B cell (primary cell): ENCODE measurements at regions not wholly inside any gene's neighbourhood (a gene's known extent, or its start where the extent isn't known, plus 50 kb on each side); places are given as distances from the start of the nearest gene placed in this dataset.

Source experiments
- CTCF ChIP-seq: fragments of 200-600 bp; IDR thresholded peaks from one replicate; pipeline ENCODE4 v1.8.0; 2022; ENCODE audit warnings: antibody characterized with exemption, mild to moderate bottlenecking
- EZH2 ChIP-seq: IDR thresholded peaks from 2 replicates; pipeline ENCODE4 v1.6.1; 2012; ENCODE audit warnings: borderline replicate concordance, low read depth, mild to moderate bottlenecking, moderate library complexity, low read length; ENCODE audit not compliant: insufficient read depth, poor library complexity, severe bottlenecking

- no peak for TF ChIP-seq CTCF
- no peak for TF ChIP-seq EZH2
Measured at GRCh38 chr3:6736836-6737629, 123.9 kb upstream of the GRM7 start.
